MV-4-11 (cell line): ENCODE measurements at regions not wholly inside any gene's neighbourhood (a gene's known extent, or its start where the extent isn't known, plus 50 kb on each side); places are given as distances from the start of the nearest gene placed in this dataset.

Experiments
- DNase-seq: peaks from one replicate; lab custom pipeline; 2025; lab: John Stamatoyannopoulos, UW

- DNase-seq, result no peak
These were observed 1471.6 kb downstream of the TBC1D22A start for GRCh38 chr22:48234011-48234410.

GRCh38 chr22:48233586-48233985, 1471.1 kb downstream of the TBC1D22A start:
- no peak for DNase-seq

- DNase-seq, result no peak
These were observed 1466.0 kb downstream of the TBC1D22A start for GRCh38 chr22:48228468-48228867.

GRCh38 chr22:48227341-48228018, 1465.0 kb downstream of the TBC1D22A start:
- DNase-seq, result no peak

GRCh38 chr22:48226026-48227013, 1463.9 kb downstream of the TBC1D22A start:
- DNase-seq, result no peak

GRCh38 chr22:48224332-48224731, 1461.9 kb downstream of the TBC1D22A start:
- no peak for DNase-seq

- DNase-seq, result no peak
These were observed 1461.2 kb downstream of the TBC1D22A start for GRCh38 chr22:48223488-48224190.

GRCh38 chr22:48222742-48223487, 1460.5 kb downstream of the TBC1D22A start:
- no peak for DNase-seq

- no peak for DNase-seq
These were observed 1456.5 kb downstream of the TBC1D22A start for GRCh38 chr22:48218889-48219420.

GRCh38 chr22:48217596-48217995, 1455.1 kb downstream of the TBC1D22A start:
- no peak for DNase-seq

- no peak for DNase-seq
These were observed 1450.3 kb downstream of the TBC1D22A start for GRCh38 chr22:48212727-48213126.

GRCh38 chr22:48210812-48211211, 1448.4 kb downstream of the TBC1D22A start:
- DNase-seq, result no peak

- DNase-seq, result no peak
These were observed 1447.7 kb downstream of the TBC1D22A start for GRCh38 chr22:48210198-48210580.

- no peak for DNase-seq
These were observed 1447.2 kb downstream of the TBC1D22A start for GRCh38 chr22:48209473-48210197.

GRCh38 chr22:48208894-48209293, 1446.4 kb downstream of the TBC1D22A start:
- no peak for DNase-seq

GRCh38 chr22:48207919-48208535, 1445.6 kb downstream of the TBC1D22A start:
- DNase-seq, result no peak

- DNase-seq, result no peak
These were observed 1443.3 kb downstream of the TBC1D22A start for GRCh38 chr22:48205790-48206189.

- DNase-seq, result no peak
These were observed 1442.7 kb downstream of the TBC1D22A start for GRCh38 chr22:48205161-48205560.

- no peak for DNase-seq
These were observed 1441.8 kb downstream of the TBC1D22A start for GRCh38 chr22:48204296-48204695.

GRCh38 chr22:48199667-48200066, 1437.2 kb downstream of the TBC1D22A start:
- no peak for DNase-seq
